GM12873 (cell line): ENCODE measurements at regions not wholly inside any gene's neighbourhood (a gene's known extent, or its start where the extent isn't known, plus 50 kb on each side); places are given as distances from the start of the nearest gene placed in this dataset.

Experiments used
- CTCF ChIP-seq: IDR thresholded peaks from 2 replicates; pipeline ENCODE4 v1.5.1; 2012; ENCODE audit warnings: low read depth, mild to moderate bottlenecking, moderate library complexity, low read length, control low read depth; ENCODE audit not compliant: insufficient read depth; ENCODE audit errors: missing control alignments

- TF ChIP-seq CTCF, result no peak
These were observed 715.4 kb downstream of the NSUN3 start for GRCh38 chr3:94778289-94778688.

GRCh38 chr3:94778814-94779494, 716.1 kb downstream of the NSUN3 start:
- TF ChIP-seq CTCF, result no peak

- no peak for TF ChIP-seq CTCF
These were observed 716.8 kb downstream of the NSUN3 start for GRCh38 chr3:94779699-94780098.

GRCh38 chr3:94784274-94784673, 721.4 kb downstream of the NSUN3 start:
- no peak for TF ChIP-seq CTCF

GRCh38 chr3:94787066-94787465, 724.2 kb downstream of the NSUN3 start:
- no peak for TF ChIP-seq CTCF

GRCh38 chr3:94787734-94788270, 724.9 kb downstream of the NSUN3 start:
- no peak for TF ChIP-seq CTCF

- no peak for TF ChIP-seq CTCF
These were observed 731.7 kb downstream of the NSUN3 start for GRCh38 chr3:94794563-94794962.
